ENCODE measurements at regions not wholly inside any gene's neighbourhood (a gene's known extent, or its start where the extent isn't known, plus 50 kb on each side); places are given as distances from the start of the nearest gene placed in this dataset.

GRCh38 chr10:26911811-26912461 is 51.2 kb upstream of the ABI1 start:
- Histone ChIP-seq H3K27ac (no peak overlapping the region), H3K4me1 (no peaks in the 10 kb centered on the region), H3K9me3 (replicated peaks) (0 out of 2 replicates have a peak, but pooled peaks cover 5% of the 10 kb centered on the region), H3K36me3 (no peaks in the 10 kb centered on the region), H3K4me3 (no peak overlapping the region), H3K27me3 (no peaks in the 10 kb centered on the region)
- DNase-seq, result no peak

Measured in SJCRH30 (cell line).